ENCODE measurements at regions not wholly inside any gene's neighbourhood (a gene's known extent, or its start where the extent isn't known, plus 50 kb on each side); places are given as distances from the start of the nearest gene placed in this dataset.

- no peak for TF ChIP-seq CTCF (IDR thresholded peaks at IDR 0.05)
- no peak for TF ChIP-seq ZFX (IDR thresholded peaks at IDR 0.05; ENCODE audit: borderline replicate concordance)
Measured at GRCh38 chr5:18119156-18119785, 485.0 kb downstream of the TAF11L14 start.

All from 22Rv1 (cell line).